ENCODE measurements at regions not wholly inside any gene's neighbourhood (a gene's known extent, or its start where the extent isn't known, plus 50 kb on each side); places are given as distances from the start of the nearest gene placed in this dataset.
"Not testable (repeated sequence)": the region's sequence is repeated elsewhere in the genome, so short reads cannot be mapped to it uniquely, and the experiment has no call there.

DNA sequence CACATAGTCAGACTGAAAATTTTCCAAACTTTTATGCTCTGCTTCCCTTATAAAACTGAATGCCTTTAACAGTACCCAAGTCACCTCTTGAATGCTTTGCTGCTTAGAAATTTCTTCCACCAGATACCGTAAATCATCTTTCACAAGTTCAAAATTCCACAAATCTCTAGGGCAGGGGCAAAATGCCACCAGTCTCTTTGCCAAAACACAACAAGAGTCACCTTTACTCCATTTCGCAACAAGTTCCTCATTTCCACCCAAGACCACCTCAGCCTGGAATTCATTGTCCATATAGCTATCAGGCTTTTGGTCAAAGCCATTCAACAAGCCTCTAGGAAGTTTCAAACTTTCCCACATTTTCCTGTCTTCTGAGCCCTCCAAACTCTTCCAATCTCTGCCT lies 221.6 kb upstream of the ONECUT1 start:
- TF ChIP-seq CTCF (IDR thresholded peaks at IDR 0.05); EZH2 (IDR thresholded peaks at IDR 0.05; ENCODE audit: borderline replicate concordance, insufficient read depth, low read depth, low read length, poor library complexity, severe bottlenecking): not testable (repeated sequence)

Data from B cell (primary cell).